ENCODE measurements at regions not wholly inside any gene's neighbourhood (a gene's known extent, or its start where the extent isn't known, plus 50 kb on each side); places are given as distances from the start of the nearest gene placed in this dataset.

DNA sequence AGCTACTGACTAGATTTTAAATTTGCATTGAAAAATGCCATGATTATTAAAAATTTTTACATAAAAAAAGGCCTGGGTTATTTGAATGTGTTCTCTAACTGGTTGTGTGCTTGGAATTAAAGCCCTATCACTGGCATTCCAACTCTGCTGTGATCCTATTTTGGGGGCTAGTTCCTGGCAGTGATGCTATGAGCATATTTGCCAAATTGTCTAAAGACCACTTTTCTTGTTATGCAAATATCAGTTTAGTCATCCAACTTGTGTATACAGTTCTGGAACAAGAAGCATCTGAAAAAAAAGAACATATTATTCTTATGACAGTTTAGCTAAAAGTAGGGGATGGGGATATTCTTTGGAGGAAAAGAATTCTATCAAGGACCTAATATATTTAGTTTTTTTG, 243.4 kb upstream of the ZNF717 start:
- Histone ChIP-seq H3K79me2 (ENCODE audit: insufficient read depth, low read length) (no peaks in the 10 kb centered on the region), H3K9me3 (replicated peaks in 1 of 2; ENCODE audit: control insufficient read depth in 1 of 2, insufficient read depth in 1 of 2, low read length in 2 of 2) (no peaks in the 10 kb centered on the region), H2AFZ (ENCODE audit: insufficient read depth, low read depth, low read length, poor library complexity, severe bottlenecking) (no peak overlapping the region), H3K9ac (ENCODE audit: insufficient read depth, low read length, poor library complexity, severe bottlenecking) (no peak overlapping the region), H3K4me2 (replicated peaks; ENCODE audit: extremely low read depth, low read length, poor library complexity, severe bottlenecking) (no peak overlapping the region), H3K4me3 (replicated peaks in 1 of 3; ENCODE audit: low read depth in 2 of 3, low read length in 3 of 3) (no peak overlapping the region), H3K27ac (ENCODE audit: low read depth in 1 of 2, low read length in 2 of 2) (no peak overlapping the region), H3K27me3 (ENCODE audit: control insufficient read depth in 2 of 2, insufficient read depth in 2 of 2, low read length in 2 of 2) (no peaks in the 10 kb centered on the region), H3K4me1 (ENCODE audit: control insufficient read depth in 1 of 2, insufficient read depth in 2 of 2, low read length in 2 of 2) (no peaks in the 10 kb centered on the region), H4K20me1 (ENCODE audit: insufficient read depth, low read length) (no peaks in the 10 kb centered on the region), H3K36me3 (replicated peaks in 1 of 2; ENCODE audit: control insufficient read depth in 1 of 2, insufficient read depth in 2 of 2, low read length in 2 of 2) (no peaks in the 10 kb centered on the region)
- intact Hi-C loops (cut with micrococcal nuclease): no loop called here
- no peaks in the 10 kb centered on the region for H3K4me1 Mint-ChIP-seq
- H3K4me3 Mint-ChIP-seq: no peak overlapping the region
- peaks cover 0 to 6% (median 0%) of the 10 kb centered on the region in 7 donors for H3K9me3 Mint-ChIP-seq
- TF ChIP-seq, protein P1, sequence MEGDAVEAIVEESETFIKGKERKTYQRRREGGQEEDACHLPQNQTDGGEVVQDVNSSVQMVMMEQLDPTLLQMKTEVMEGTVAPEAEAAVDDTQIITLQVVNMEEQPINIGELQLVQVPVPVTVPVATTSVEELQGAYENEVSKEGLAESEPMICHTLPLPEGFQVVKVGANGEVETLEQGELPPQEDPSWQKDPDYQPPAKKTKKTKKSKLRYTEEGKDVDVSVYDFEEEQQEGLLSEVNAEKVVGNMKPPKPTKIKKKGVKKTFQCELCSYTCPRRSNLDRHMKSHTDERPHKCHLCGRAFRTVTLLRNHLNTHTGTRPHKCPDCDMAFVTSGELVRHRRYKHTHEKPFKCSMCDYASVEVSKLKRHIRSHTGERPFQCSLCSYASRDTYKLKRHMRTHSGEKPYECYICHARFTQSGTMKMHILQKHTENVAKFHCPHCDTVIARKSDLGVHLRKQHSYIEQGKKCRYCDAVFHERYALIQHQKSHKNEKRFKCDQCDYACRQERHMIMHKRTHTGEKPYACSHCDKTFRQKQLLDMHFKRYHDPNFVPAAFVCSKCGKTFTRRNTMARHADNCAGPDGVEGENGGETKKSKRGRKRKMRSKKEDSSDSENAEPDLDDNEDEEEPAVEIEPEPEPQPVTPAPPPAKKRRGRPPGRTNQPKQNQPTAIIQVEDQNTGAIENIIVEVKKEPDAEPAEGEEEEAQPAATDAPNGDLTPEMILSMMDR (IDR thresholded peaks at IDR 0.05): no peak
- no peak for DNase-seq
- peaks cover 0 to 2% (median 0%) of the 10 kb centered on the region in 3 donors for H3K27me3 Mint-ChIP-seq (ENCODE audit: low read depth in 3 of 3)
- no peak overlapping the region for H3K27ac Mint-ChIP-seq
- no peaks in the 10 kb centered on the region for H3K36me3 Mint-ChIP-seq

DNA sequence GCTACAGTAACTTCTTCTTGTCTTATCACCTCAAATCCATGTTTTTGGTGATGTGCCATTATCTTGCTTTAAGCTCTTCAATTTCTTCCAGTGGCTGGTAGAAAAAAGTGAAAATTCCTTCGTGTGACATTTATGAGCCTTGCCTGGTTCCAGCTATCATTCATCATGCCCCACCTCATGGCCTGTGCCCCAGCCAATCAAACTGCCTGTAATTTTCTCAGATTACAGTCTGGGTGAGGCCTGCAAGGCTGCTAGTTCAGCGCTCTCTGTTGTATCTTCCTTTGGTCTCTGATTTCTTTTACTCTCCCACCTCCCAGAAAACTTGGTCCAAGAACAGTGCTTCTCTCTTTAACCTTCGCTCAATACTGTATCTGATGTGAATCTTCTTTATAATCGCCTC, 249.3 kb upstream of the ZNF717 start:
- no peak overlapping the region for H3K27ac Mint-ChIP-seq
- peaks cover 0 to 2% (median 1%) of the 10 kb centered on the region in 3 donors for H3K27me3 Mint-ChIP-seq (ENCODE audit: low read depth in 3 of 3)
- H3K27me3 ChIP-seq (ENCODE audit: control insufficient read depth in 2 of 2, insufficient read depth in 2 of 2, low read length in 2 of 2): no peaks in the 10 kb centered on the region

More for the DNA sequence above, 249.3 kb upstream of the ZNF717 start:
- Histone ChIP-seq H2AFZ (ENCODE audit: insufficient read depth, low read depth, low read length, poor library complexity, severe bottlenecking) (no peak overlapping the region), H3K9ac (ENCODE audit: insufficient read depth, low read length, poor library complexity, severe bottlenecking) (no peak overlapping the region), H3K4me1 (ENCODE audit: control insufficient read depth in 1 of 2, insufficient read depth in 2 of 2, low read length in 2 of 2) (no peaks in the 10 kb centered on the region), H3K36me3 (replicated peaks in 1 of 2; ENCODE audit: control insufficient read depth in 1 of 2, insufficient read depth in 2 of 2, low read length in 2 of 2) (no peaks in the 10 kb centered on the region), H3K9me3 (replicated peaks in 1 of 2; ENCODE audit: control insufficient read depth in 1 of 2, insufficient read depth in 1 of 2, low read length in 2 of 2) (no peaks in the 10 kb centered on the region), H3K4me3 (replicated peaks in 1 of 3; ENCODE audit: low read depth in 2 of 3, low read length in 3 of 3) (no peak overlapping the region), H3K27ac (ENCODE audit: low read depth in 1 of 2, low read length in 2 of 2) (no peak overlapping the region), H4K20me1 (ENCODE audit: insufficient read depth, low read length) (no peaks in the 10 kb centered on the region), H3K4me2 (replicated peaks; ENCODE audit: extremely low read depth, low read length, poor library complexity, severe bottlenecking) (no peak overlapping the region), H3K79me2 (ENCODE audit: insufficient read depth, low read length) (no peaks in the 10 kb centered on the region)
- 89% methylated on average over 2 of the region's 4 CpGs for WGBS (ENCODE audit: insufficient coverage)
- Mint-ChIP-seq H3K4me3 (no peak overlapping the region), H3K36me3 (no peaks in the 10 kb centered on the region), H3K9me3 (peaks cover 0 to 7% (median 3%) of the 10 kb centered on the region in 7 donors), H3K4me1 (no peaks in the 10 kb centered on the region)
- DNase-seq: no peak
- TF ChIP-seq, protein P1 (IDR thresholded peaks at IDR 0.05): no peak
- intact Hi-C loops (cut with micrococcal nuclease): no loop called here
